ENCODE measurements at regions not wholly inside any gene's neighbourhood (a gene's known extent, or its start where the extent isn't known, plus 50 kb on each side); places are given as distances from the start of the nearest gene placed in this dataset.
A peak's percentile ranks its signal among the peaks of the same experiment; 100 is the strongest.

DNA sequence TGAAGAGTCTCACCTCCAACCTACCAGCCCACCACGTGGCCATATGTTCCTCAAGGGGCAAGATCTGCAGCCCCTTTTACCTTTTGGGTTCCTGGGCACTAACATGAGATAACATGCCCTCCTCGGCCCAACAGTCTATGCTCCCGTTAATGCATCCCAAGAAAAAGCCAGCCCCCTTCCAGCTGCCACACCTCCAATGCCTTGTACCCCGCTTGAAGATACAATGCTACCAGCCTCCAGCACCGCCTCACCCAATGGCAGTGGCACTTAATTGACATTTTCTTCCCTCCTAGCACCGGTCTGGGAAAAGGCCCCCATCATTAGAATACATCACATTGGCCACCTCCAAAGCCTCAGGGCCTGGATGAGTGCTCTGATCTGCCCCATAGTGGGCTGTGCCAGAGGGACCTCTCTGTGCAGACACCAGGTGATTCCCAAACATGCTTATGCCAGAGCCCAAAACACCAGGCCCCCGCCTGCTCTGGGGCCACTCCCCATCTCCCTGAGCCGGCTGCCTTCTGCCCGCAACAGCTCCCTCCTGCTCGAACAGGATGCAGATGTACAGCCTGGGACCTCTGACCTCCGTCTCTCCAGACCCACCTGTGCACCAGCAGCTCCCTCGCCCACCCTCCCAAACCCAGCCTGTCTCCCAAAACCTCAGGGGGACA is 118.3 kb downstream of the NCOR2 start:
- H2AFZ ChIP-seq (ENCODE audit: insufficient read depth, low read depth, low read length, poor library complexity, severe bottlenecking): no peak overlapping the region
- H3K4me3 Mint-ChIP-seq: no peak overlapping the region

DNA sequence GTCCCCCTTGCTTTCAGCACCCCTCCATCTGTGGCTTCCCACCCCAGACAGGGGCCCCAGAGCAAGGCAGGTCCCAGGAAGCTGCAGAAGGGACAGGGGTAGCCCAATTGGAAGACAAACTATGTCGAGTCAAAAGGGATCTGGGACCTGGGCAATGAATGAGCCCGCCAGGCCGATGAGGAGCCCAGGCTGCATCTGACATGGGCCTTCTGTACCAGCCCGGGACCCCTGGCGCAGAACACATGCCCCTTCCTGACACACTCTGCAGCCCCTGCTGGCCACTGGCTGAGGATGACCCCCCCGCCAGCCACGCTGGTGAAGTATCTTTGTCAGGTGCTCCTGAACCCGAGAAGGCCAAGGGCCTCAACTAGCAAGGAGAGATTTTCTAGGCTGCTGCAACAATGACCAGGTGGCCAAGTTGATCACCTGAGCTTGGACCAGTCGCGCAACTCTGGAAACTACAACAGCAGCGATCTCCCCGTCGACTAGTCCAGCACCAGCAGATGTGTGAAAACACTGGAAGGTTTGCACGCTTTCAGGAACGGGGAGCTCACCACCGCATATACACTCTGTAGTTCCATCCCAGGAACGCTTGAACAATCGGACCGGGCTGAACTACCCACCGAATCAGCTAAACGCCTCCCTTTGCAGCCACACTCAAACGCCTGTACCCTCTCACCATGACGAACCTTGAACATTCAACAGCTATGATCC is 119.0 kb downstream of the NCOR2 start:
- no peak overlapping the region for H3K27ac ChIP-seq (ENCODE audit: low read depth in 1 of 2, low read length in 2 of 2)
- DNase-seq: no peak
- TF ChIP-seq, protein P1, sequence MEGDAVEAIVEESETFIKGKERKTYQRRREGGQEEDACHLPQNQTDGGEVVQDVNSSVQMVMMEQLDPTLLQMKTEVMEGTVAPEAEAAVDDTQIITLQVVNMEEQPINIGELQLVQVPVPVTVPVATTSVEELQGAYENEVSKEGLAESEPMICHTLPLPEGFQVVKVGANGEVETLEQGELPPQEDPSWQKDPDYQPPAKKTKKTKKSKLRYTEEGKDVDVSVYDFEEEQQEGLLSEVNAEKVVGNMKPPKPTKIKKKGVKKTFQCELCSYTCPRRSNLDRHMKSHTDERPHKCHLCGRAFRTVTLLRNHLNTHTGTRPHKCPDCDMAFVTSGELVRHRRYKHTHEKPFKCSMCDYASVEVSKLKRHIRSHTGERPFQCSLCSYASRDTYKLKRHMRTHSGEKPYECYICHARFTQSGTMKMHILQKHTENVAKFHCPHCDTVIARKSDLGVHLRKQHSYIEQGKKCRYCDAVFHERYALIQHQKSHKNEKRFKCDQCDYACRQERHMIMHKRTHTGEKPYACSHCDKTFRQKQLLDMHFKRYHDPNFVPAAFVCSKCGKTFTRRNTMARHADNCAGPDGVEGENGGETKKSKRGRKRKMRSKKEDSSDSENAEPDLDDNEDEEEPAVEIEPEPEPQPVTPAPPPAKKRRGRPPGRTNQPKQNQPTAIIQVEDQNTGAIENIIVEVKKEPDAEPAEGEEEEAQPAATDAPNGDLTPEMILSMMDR (IDR thresholded peaks at IDR 0.05): no peak
- no peak overlapping the region for H3K4me3 ChIP-seq (replicated peaks in 1 of 3; ENCODE audit: low read depth in 2 of 3, low read length in 3 of 3)
- Mint-ChIP-seq H3K4me3 (no peak overlapping the region), H3K9me3 (peaks cover 0 to 2% (median 0%) of the 10 kb centered on the region in 7 donors), H3K27me3 (ENCODE audit: low read depth in 3 of 3) (peaks cover 0 to 1% (median 0%) of the 10 kb centered on the region in 3 donors), H3K36me3 (peaks cover 70 to 79% of the 10 kb centered on the region in 2 donors), H3K4me1 (peaks cover 17% of the 10 kb centered on the region), H3K27ac (peak overlapping the region in 3 of 7 donors; percentile 0 to 67 (median 15))
- H3K27me3 ChIP-seq (ENCODE audit: control insufficient read depth in 2 of 2, insufficient read depth in 2 of 2, low read length in 2 of 2): no peaks in the 10 kb centered on the region
- H2AFZ ChIP-seq (ENCODE audit: insufficient read depth, low read depth, low read length, poor library complexity, severe bottlenecking): no peak overlapping the region
- peaks cover 14 to 16% of the 10 kb centered on the region in 2 donors for H3K4me1 ChIP-seq (ENCODE audit: control insufficient read depth in 1 of 2, insufficient read depth in 2 of 2, low read length in 2 of 2)
- H3K4me2 ChIP-seq (replicated peaks; ENCODE audit: extremely low read depth, low read length, poor library complexity, severe bottlenecking): no peak overlapping the region
- H3K9me3 ChIP-seq (replicated peaks in 1 of 2; ENCODE audit: control insufficient read depth in 1 of 2, insufficient read depth in 1 of 2, low read length in 2 of 2): no peaks in the 10 kb centered on the region
- peaks cover 51 to 85% of the 10 kb centered on the region in 2 donors for H3K36me3 ChIP-seq (replicated peaks in 1 of 2; ENCODE audit: control insufficient read depth in 1 of 2, insufficient read depth in 2 of 2, low read length in 2 of 2)
- H3K9ac ChIP-seq (ENCODE audit: insufficient read depth, low read length, poor library complexity, severe bottlenecking): no peak overlapping the region
- WGBS (ENCODE audit: insufficient coverage): 96% methylated on average over 22 of the region's 23 CpGs
- intact Hi-C loops (cut with micrococcal nuclease): no loop called here
- H3K79me2 ChIP-seq (ENCODE audit: insufficient read depth, low read length): peaks cover 59% of the 10 kb centered on the region
- peaks cover 95% of the 10 kb centered on the region for H4K20me1 ChIP-seq (ENCODE audit: insufficient read depth, low read length)

More for the DNA sequence above, 118.3 kb downstream of the NCOR2 start:
- Mint-ChIP-seq H3K27me3 (ENCODE audit: low read depth in 3 of 3) (peaks cover 0 to 1% (median 0%) of the 10 kb centered on the region in 3 donors), H3K36me3 (peaks cover 65 to 76% of the 10 kb centered on the region in 2 donors), H3K4me1 (peaks cover 22% of the 10 kb centered on the region), H3K27ac (peak overlapping the region in 4 of 7 donors; percentile 0 to 67 (median 26)), H3K9me3 (peaks cover 0 to 2% (median 0%) of the 10 kb centered on the region in 7 donors)
- Histone ChIP-seq H3K9me3 (replicated peaks in 1 of 2; ENCODE audit: control insufficient read depth in 1 of 2, insufficient read depth in 1 of 2, low read length in 2 of 2) (no peaks in the 10 kb centered on the region), H3K27ac (ENCODE audit: low read depth in 1 of 2, low read length in 2 of 2) (no peak overlapping the region), H3K79me2 (ENCODE audit: insufficient read depth, low read length) (peaks cover 60% of the 10 kb centered on the region), H3K36me3 (replicated peaks in 1 of 2; ENCODE audit: control insufficient read depth in 1 of 2, insufficient read depth in 2 of 2, low read length in 2 of 2) (peaks cover 47 to 78% of the 10 kb centered on the region in 2 donors), H3K9ac (ENCODE audit: insufficient read depth, low read length, poor library complexity, severe bottlenecking) (no peak overlapping the region), H3K27me3 (ENCODE audit: control insufficient read depth in 2 of 2, insufficient read depth in 2 of 2, low read length in 2 of 2) (no peaks in the 10 kb centered on the region), H4K20me1 (ENCODE audit: insufficient read depth, low read length) (peaks cover 88% of the 10 kb centered on the region), H3K4me1 (ENCODE audit: control insufficient read depth in 1 of 2, insufficient read depth in 2 of 2, low read length in 2 of 2) (peaks cover 21 to 23% of the 10 kb centered on the region in 2 donors), H3K4me3 (replicated peaks in 1 of 3; ENCODE audit: low read depth in 2 of 3, low read length in 3 of 3) (no peak overlapping the region), H3K4me2 (replicated peaks; ENCODE audit: extremely low read depth, low read length, poor library complexity, severe bottlenecking) (no peak overlapping the region)
- no peak for DNase-seq
- intact Hi-C loops (cut with micrococcal nuclease): no loop called here
- TF ChIP-seq, protein P1 (IDR thresholded peaks at IDR 0.05): no peak
- 87% methylated on average over 11 of the region's 12 CpGs for WGBS (ENCODE audit: insufficient coverage)
